ENCODE measurements at regions not wholly inside any gene's neighbourhood (a gene's known extent, or its start where the extent isn't known, plus 50 kb on each side); places are given as distances from the start of the nearest gene placed in this dataset.
"Not testable (repeated sequence)": the region's sequence is repeated elsewhere in the genome, so short reads cannot be mapped to it uniquely, and the experiment has no call there.

GRCh38 chr14:34171431-34172172 is 220.7 kb upstream of the EGLN3 start:
- DNase-seq, result no peak

- DNase-seq, result no peak
Observed at GRCh38 chr14:34170882-34171281, 220.0 kb upstream of the EGLN3 start.

- DNase-seq, result no peak
Observed at GRCh38 chr14:34169561-34169960, 218.7 kb upstream of the EGLN3 start.

- no peak for DNase-seq
Observed at GRCh38 chr14:34168656-34169055, 217.8 kb upstream of the EGLN3 start.

GRCh38 chr14:34165847-34166350 is 215.0 kb upstream of the EGLN3 start:
- no peak for DNase-seq

GRCh38 chr14:34164162-34164864 is 213.4 kb upstream of the EGLN3 start:
- DNase-seq, result no peak

- DNase-seq, result no peak
Observed at GRCh38 chr14:34161351-34162082, 210.6 kb upstream of the EGLN3 start.

GRCh38 chr14:34160619-34161018 is 209.7 kb upstream of the EGLN3 start:
- DNase-seq, result no peak

GRCh38 chr14:34157651-34158050 is 206.8 kb upstream of the EGLN3 start:
- DNase-seq, result no peak

- DNase-seq, result no peak
Observed at GRCh38 chr14:34147461-34147860, 196.6 kb upstream of the EGLN3 start.

- DNase-seq, result not testable (repeated sequence)
Observed at GRCh38 chr14:34140127-34140526, 189.3 kb upstream of the EGLN3 start.

GRCh38 chr14:34139160-34140121 is 188.6 kb upstream of the EGLN3 start:
- not testable (repeated sequence) for DNase-seq

GRCh38 chr14:34138175-34138574 is 187.3 kb upstream of the EGLN3 start:
- no peak for DNase-seq

- no peak for DNase-seq
Observed at GRCh38 chr14:34137001-34137745, 186.3 kb upstream of the EGLN3 start.

- DNase-seq, result no peak
Observed at GRCh38 chr14:34135492-34135891, 184.6 kb upstream of the EGLN3 start.

GRCh38 chr14:34134484-34134883 is 183.6 kb upstream of the EGLN3 start:
- DNase-seq, result no peak

GRCh38 chr14:34129927-34130552 is 179.2 kb upstream of the EGLN3 start:
- no peak for DNase-seq

- no peak for DNase-seq
Observed at GRCh38 chr14:34128665-34129064, 177.8 kb upstream of the EGLN3 start.

GRCh38 chr14:34126586-34126985 is 175.7 kb upstream of the EGLN3 start:
- no peak for DNase-seq

GRCh38 chr14:34124585-34124984 is 173.7 kb upstream of the EGLN3 start:
- DNase-seq, result no peak

GRCh38 chr14:34122650-34123049 is 171.8 kb upstream of the EGLN3 start:
- DNase-seq, result no peak

All from CD4-positive, alpha-beta T cell treated with Interleukin-15 for 1 hour (primary cell).